Tibial nerve (tissue), 4 donors: ENCODE measurements at regions not wholly inside any gene's neighbourhood (a gene's known extent, or its start where the extent isn't known, plus 50 kb on each side); places are given as distances from the start of the nearest gene placed in this dataset.

Experiments used
- DNase-seq, 2 donors: peaks; one replicate each; pipeline ENCODE4 v3.0.0-alpha.2; 2019; ENCODE audit warnings: low spot score in 2 of 2
- H3K27ac ChIP-seq, 4 donors: fragments of 200-600 bp; sonication (generic) in 3 of 4; one replicate each; pipeline ENCODE4 v1.5.1; 2017 to 2019; ENCODE audit warnings: mild to moderate bottlenecking in 1 of 4
- H3K27me3 ChIP-seq, 2 donors: fragments of 200-600 bp; sonication (generic) in 1 of 2; one replicate each; pipeline versions ENCODE4 v1.5.1 to v1.6.0; 2017 to 2019
- H3K36me3 ChIP-seq, 3 donors: fragments of 200-600 bp; sonication (generic); one replicate each; pipeline ENCODE4 v1.5.1; 2018 to 2019
- H3K4me1 ChIP-seq, 4 donors: fragments of 200-600 bp; sonication (generic) in 3 of 4; one replicate each; pipeline ENCODE4 v1.5.1; 2017 to 2019
- H3K4me3 ChIP-seq, 4 donors: fragments of 200-600 bp; sonication (generic) in 3 of 4; one replicate each; pipeline ENCODE4 v1.5.1; 2017 to 2019; ENCODE audit warnings: mild to moderate bottlenecking in 1 of 4, moderate library complexity in 1 of 4
- H3K9me3 ChIP-seq, 4 donors: fragments of 200-600 bp; sonication (generic) in 3 of 4; one replicate each; pipeline ENCODE4 v1.5.1; 2017 to 2019
- CTCF ChIP-seq, 5 experiments: fragments of 200-600 bp in 3 of 5; fragments of 450-650 bp in 2 of 5; sonication (generic) in 3 of 5; IDR thresholded peaks; one replicate each; pipeline ENCODE4 v1.5.1; 2016 to 2019; ENCODE audit warnings: antibody characterized with exemption in 5 of 5, mild to moderate bottlenecking in 3 of 5, moderate library complexity in 2 of 5
- EP300 ChIP-seq, 2 donors: sonication (generic); formaldehyde crosslinking; IDR thresholded peaks; one replicate each; pipeline ENCODE4 v1.6.1; 2017; ENCODE audit warnings: antibody characterized with exemption in 2 of 2, mild to moderate bottlenecking in 1 of 2
- POLR2A ChIP-seq, 2 donors: fragments of 450-650 bp; IDR thresholded peaks; one replicate each; pipeline ENCODE4 v1.6.1; 2017; ENCODE audit warnings: antibody characterized with exemption in 2 of 2, mild to moderate bottlenecking in 2 of 2, moderate library complexity in 2 of 2
- WGBS, 2 donors: methylation state at CpG; one replicate each; pipeline ENCODE4 v1.1.5; 2018; 5-methylcytosine and 5-hydroxymethylcytosine counted together

DNA sequence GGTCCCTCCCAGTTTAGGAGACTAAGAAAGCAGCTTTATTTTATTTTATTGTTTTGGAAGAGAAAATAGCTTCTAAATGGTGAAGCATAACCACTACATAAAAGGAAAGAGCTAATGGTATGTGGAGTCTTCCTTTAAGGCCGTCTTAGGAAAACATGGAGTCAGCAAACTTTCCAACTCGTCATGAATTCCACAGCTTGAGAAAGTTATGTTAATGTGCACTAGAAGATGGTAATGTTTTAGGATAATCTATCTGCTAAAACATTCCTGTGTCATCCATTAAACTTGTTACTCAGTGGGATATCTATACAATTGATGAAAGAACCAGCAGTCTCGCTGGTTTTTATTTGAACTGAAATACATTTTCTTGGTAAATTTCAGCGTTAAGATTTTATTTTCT lies 448.4 kb upstream of the SEL1L start:
- no peak for DNase-seq
- no peak for TF ChIP-seq EP300 (IDR thresholded peaks at IDR 0.05)
- no peak for TF ChIP-seq CTCF (IDR thresholded peaks at IDR 0.05)
- TF ChIP-seq POLR2A (IDR thresholded peaks at IDR 0.05): no peak
- Histone ChIP-seq H3K27ac (no peak overlapping the region), H3K36me3 (no peaks in the 10 kb centered on the region), H3K27me3 (no peaks in the 10 kb centered on the region), H3K4me3 (no peak overlapping the region), H3K4me1 (no peaks in the 10 kb centered on the region), H3K9me3 (no peaks in the 10 kb centered on the region)
- WGBS, 2 donors: 54 to 69% methylated on average over 4 of the region's 4 CpGs

DNA sequence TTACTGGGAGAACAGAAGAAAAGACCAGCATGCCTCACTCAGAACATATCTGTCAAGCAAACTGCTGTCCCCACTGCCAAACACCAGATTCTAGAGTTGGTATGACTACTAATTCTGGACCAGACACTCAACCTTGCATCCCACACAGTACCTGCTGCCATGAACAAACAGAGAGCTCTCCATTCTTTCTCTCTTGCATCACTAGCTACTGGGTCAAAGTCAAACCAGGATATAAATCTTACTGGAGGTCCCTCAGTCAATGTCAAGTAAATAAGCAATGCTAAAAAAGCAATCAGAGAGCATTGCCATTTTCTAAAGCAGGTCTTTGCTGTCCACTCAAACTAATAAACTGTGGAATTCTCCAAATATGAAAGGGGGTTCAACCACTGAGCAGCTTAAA lies 452.4 kb upstream of the SEL1L start:
- Histone ChIP-seq H3K4me1 (peaks cover 0 to 6% (median 0%) of the 10 kb centered on the region in 4 donors), H3K27ac (no peak overlapping the region), H3K27me3 (no peaks in the 10 kb centered on the region), H3K4me3 (no peak overlapping the region), H3K9me3 (no peaks in the 10 kb centered on the region), H3K36me3 (no peaks in the 10 kb centered on the region)
- no peak for TF ChIP-seq POLR2A (IDR thresholded peaks at IDR 0.05)
- no peak for TF ChIP-seq CTCF (IDR thresholded peaks at IDR 0.05)
- no peak for TF ChIP-seq EP300 (IDR thresholded peaks at IDR 0.05)
- no peak for DNase-seq

DNA sequence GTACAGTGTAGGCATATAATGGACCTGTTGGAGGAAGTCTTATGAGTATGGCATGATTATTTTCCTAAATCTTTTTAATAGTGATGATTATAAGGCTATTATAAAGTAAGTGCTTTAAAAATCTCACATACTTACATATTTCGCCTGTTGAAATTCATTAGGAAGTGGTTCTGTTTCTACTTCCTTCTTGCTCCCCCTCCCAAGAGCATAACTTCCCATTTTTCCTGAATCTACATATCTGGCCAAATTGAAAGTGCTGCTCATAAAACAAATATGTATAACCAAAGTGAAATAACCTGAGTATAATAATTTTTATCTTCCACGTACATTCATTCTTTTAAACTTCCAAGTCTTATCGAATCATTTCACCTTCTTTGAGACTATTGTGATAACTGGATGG lies 455.6 kb upstream of the SEL1L start:
- H3K27ac ChIP-seq: no peak overlapping the region
- DNase-seq: no peak
- H3K27me3 ChIP-seq: no peaks in the 10 kb centered on the region
- H3K4me1 ChIP-seq: peaks cover 0 to 7% (median 0%) of the 10 kb centered on the region in 4 donors
- no peaks in the 10 kb centered on the region for H3K36me3 ChIP-seq
- 76 to 85% methylated on average over 3 of the region's 3 CpGs for WGBS, 2 donors
- no peak overlapping the region for H3K4me3 ChIP-seq
- TF ChIP-seq EP300 (IDR thresholded peaks at IDR 0.05): no peak
- TF ChIP-seq CTCF (IDR thresholded peaks at IDR 0.05): no peak
- H3K9me3 ChIP-seq: no peaks in the 10 kb centered on the region

GRCh38 chr14:81990312-81990761 lies 456.7 kb upstream of the SEL1L start:
- DNase-seq: peak in 1 of 2 donors; percentile 69
- Histone ChIP-seq H3K4me3 (no peak overlapping the region), H3K27me3 (no peaks in the 10 kb centered on the region), H3K27ac (no peak overlapping the region), H3K36me3 (no peaks in the 10 kb centered on the region), H3K4me1 (peaks cover 0 to 7% (median 0%) of the 10 kb centered on the region in 4 donors), H3K9me3 (no peaks in the 10 kb centered on the region)
- WGBS, 2 donors: 17 to 19% methylated on average over 7 of the region's 7 CpGs
- TF ChIP-seq CTCF (IDR thresholded peaks at IDR 0.05): peak; percentile 78 to 89 (median 88)
- TF ChIP-seq EP300 (IDR thresholded peaks at IDR 0.05): no peak
- TF ChIP-seq POLR2A (IDR thresholded peaks at IDR 0.05): no peak

DNA sequence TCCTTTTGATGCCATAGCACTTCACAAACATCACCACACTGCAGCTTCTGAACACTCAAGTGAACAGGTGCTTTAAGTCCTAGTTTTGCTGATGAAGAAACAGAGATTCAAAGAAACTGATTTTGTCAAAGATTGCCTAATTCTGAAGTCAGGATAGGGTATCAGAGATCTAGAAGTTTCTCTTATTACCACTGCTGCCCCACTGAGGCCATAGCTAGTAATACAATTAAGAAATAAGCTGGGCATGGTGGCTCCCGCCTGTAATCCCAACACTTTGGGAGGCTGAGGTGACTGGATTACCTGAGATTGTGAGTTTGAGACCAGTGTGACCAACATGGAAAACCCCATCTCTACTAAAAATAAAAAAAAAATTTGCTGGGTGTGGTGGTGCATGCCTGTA lies 458.3 kb upstream of the SEL1L start:
- no peak for DNase-seq
- Histone ChIP-seq H3K4me1 (peaks cover 0 to 7% (median 0%) of the 10 kb centered on the region in 4 donors), H3K27me3 (no peaks in the 10 kb centered on the region), H3K9me3 (no peaks in the 10 kb centered on the region), H3K36me3 (no peaks in the 10 kb centered on the region), H3K27ac (no peak overlapping the region), H3K4me3 (no peak overlapping the region)
- 83 to 86% methylated on average over 1 of the region's 1 CpG for WGBS, 2 donors
- TF ChIP-seq POLR2A (IDR thresholded peaks at IDR 0.05) (no peak), CTCF (IDR thresholded peaks at IDR 0.05) (peak in 1 of 5 experiments; percentile 17)
